Right atrium auricular region (tissue), 2 donors: ENCODE measurements at regions not wholly inside any gene's neighbourhood (a gene's known extent, or its start where the extent isn't known, plus 50 kb on each side); places are given as distances from the start of the nearest gene placed in this dataset.
"Not testable (repeated sequence)": the region's sequence is repeated elsewhere in the genome, so short reads cannot be mapped to it uniquely, and the experiment has no call there.

Experiments used
- DNase-seq: peaks from one replicate; pipeline ENCODE4 v3.0.0-alpha.2; 2019; ENCODE audit warnings: low spot score
- H3K27ac ChIP-seq, 2 donors: fragments of 200-600 bp; sonication (generic); 1 replicate in 1 of 2; 2 replicates in 1 of 2; pipeline ENCODE4 v1.5.1; 2016 to 2019
- H3K27me3 ChIP-seq, 2 donors: fragments of 200-600 bp; sonication (generic); one replicate each; pipeline versions ENCODE4 v1.5.1 to v1.6.0; 2017 to 2019
- H3K36me3 ChIP-seq: fragments of 200-600 bp; sonication (generic); one replicate; pipeline ENCODE4 v1.5.1; 2016
- H3K4me1 ChIP-seq, 2 donors: fragments of 200-600 bp; sonication (generic); one replicate each; pipeline versions ENCODE4 v1.5.1 to v1.6.0; 2017 to 2019
- H3K4me3 ChIP-seq, 2 donors: fragments of 200-600 bp; sonication (generic); 1 replicate in 1 of 2; 2 replicates in 1 of 2; pipeline ENCODE4 v1.5.1; 2017 to 2019; ENCODE audit warnings: mild to moderate bottlenecking in 1 of 2, moderate library complexity in 1 of 2
- H3K9me3 ChIP-seq, 2 donors: fragments of 200-600 bp; sonication (generic); one replicate each; pipeline ENCODE4 v1.5.1; 2019
- CTCF ChIP-seq, 2 donors: fragments of 200-600 bp; sonication (generic); IDR thresholded peaks; one replicate each; pipeline ENCODE4 v1.5.1; 2019; ENCODE audit warnings: antibody characterized with exemption in 2 of 2

DNA sequence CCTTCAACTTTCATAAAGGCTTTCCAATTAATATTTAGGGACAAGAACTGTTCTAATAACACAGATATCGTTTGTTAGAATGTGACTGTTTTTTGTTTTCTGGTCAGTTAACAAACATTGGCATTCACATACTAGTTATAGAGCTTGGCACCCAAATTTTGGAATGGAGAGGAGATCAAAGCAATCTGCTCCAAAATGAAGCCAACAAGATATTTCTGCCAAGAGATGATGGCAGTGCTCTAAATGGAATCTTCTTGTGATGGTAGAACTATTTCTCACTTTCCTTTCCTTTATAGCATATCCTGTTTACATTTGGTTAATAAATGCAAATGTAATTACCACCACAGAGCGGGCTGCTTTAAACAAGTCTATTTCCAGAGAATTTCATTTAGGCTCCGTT is 208.3 kb upstream of the RIMS1 start:
- H3K36me3 ChIP-seq: no peaks in the 10 kb centered on the region
- no peaks in the 10 kb centered on the region for H3K27me3 ChIP-seq
- TF ChIP-seq CTCF (IDR thresholded peaks at IDR 0.05): no peak
- no peak for DNase-seq
- H3K4me1 ChIP-seq: no peaks in the 10 kb centered on the region
- H3K9me3 ChIP-seq: no peaks in the 10 kb centered on the region
- H3K4me3 ChIP-seq: no peak overlapping the region
- H3K27ac ChIP-seq: no peak overlapping the region

DNA sequence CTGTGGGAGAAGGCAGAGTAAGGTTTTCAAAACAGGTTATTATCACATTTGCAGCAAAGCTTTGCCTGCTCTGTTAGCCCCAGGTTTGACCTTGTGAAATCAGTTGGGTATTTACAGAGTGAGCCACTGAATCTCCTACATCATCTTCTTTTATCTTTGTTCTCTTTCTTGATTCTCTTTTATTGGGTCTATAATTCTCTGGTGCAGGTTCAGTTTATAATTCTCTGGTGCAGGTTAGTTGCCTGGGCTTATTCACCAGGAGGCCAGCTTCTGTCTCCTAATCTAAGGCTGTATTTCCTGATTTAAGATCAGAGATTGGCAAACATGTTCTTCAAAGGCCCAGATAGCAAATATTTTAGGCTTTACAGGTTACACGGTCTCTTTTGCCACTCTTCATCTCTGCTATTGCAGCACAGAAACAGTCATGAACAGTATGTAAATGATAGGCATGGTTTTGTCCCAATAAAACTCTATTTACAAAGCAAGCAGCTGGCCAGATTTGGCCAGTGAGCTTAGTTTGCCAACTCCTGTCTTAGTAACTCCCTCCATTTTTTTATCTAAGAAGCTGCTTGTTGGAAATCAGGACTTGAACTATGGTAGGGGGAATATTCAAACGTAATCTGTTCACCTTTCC is 205.0 kb upstream of the RIMS1 start:
- Histone ChIP-seq H3K36me3 (no peaks in the 10 kb centered on the region), H3K27me3 (no peaks in the 10 kb centered on the region), H3K27ac (no peak overlapping the region), H3K4me1 (no peaks in the 10 kb centered on the region), H3K4me3 (no peak overlapping the region), H3K9me3 (no peaks in the 10 kb centered on the region)
- no peak for DNase-seq
- TF ChIP-seq CTCF (IDR thresholded peaks at IDR 0.05): no peak

GRCh38 chr6:71686021-71686677 is 200.2 kb upstream of the RIMS1 start:
- H3K4me1 ChIP-seq, H3K36me3 ChIP-seq, H3K9me3 ChIP-seq, H3K4me3 ChIP-seq, DNase-seq, H3K27ac ChIP-seq, H3K27me3 ChIP-seq: not testable (repeated sequence)

GRCh38 chr6:71698702-71699101 is 187.6 kb upstream of the RIMS1 start:
- Histone ChIP-seq H3K27ac (no peak overlapping the region), H3K4me1 (no peaks in the 10 kb centered on the region), H3K4me3 (no peak overlapping the region), H3K36me3 (no peaks in the 10 kb centered on the region), H3K27me3 (no peaks in the 10 kb centered on the region), H3K9me3 (peaks cover 0 to 14% of the 10 kb centered on the region in 2 donors)
- no peak for DNase-seq
- TF ChIP-seq CTCF (IDR thresholded peaks at IDR 0.05): no peak

- no peaks in the 10 kb centered on the region for H3K27me3 ChIP-seq
- no peaks in the 10 kb centered on the region for H3K9me3 ChIP-seq
- no peak overlapping the region for H3K27ac ChIP-seq
- H3K36me3 ChIP-seq: no peaks in the 10 kb centered on the region
- TF ChIP-seq CTCF (IDR thresholded peaks at IDR 0.05): no peak
- H3K4me1 ChIP-seq: no peaks in the 10 kb centered on the region
- no peak for DNase-seq
- H3K4me3 ChIP-seq: no peak overlapping the region
Measured at GRCh38 chr6:71706523-71706922, 179.8 kb upstream of the RIMS1 start.

- no peak overlapping the region for H3K27ac ChIP-seq
- no peaks in the 10 kb centered on the region for H3K4me1 ChIP-seq
- no peaks in the 10 kb centered on the region for H3K9me3 ChIP-seq
- H3K36me3 ChIP-seq: no peaks in the 10 kb centered on the region
- DNase-seq: no peak
- H3K4me3 ChIP-seq: no peak overlapping the region
- H3K27me3 ChIP-seq: no peaks in the 10 kb centered on the region
- TF ChIP-seq CTCF (IDR thresholded peaks at IDR 0.05): no peak
Measured at GRCh38 chr6:71707059-71707458, 179.3 kb upstream of the RIMS1 start.
